ENCODE measurements at regions not wholly inside any gene's neighbourhood (a gene's known extent, or its start where the extent isn't known, plus 50 kb on each side); places are given as distances from the start of the nearest gene placed in this dataset.

DNA sequence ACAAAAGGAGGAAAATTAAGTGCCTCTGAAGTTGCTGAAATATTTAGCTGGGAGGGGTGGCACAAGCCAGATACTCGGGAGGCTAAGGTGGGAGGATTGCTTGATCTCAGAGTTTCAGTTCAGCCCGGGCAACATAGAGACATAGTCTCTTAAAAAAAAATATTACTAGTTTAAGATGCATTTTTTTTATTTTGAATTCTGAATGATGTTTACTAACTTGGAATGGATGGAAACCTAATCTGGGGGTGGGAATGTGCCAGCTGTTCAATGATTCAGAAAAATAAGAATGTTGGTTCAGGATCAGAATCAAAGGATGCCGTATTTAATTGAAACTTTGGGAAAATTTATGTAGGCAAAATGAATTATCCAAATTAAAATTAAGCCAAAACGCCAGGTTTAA is 167.2 kb upstream of the ANK2 start:
- TF ChIP-seq, protein P1, sequence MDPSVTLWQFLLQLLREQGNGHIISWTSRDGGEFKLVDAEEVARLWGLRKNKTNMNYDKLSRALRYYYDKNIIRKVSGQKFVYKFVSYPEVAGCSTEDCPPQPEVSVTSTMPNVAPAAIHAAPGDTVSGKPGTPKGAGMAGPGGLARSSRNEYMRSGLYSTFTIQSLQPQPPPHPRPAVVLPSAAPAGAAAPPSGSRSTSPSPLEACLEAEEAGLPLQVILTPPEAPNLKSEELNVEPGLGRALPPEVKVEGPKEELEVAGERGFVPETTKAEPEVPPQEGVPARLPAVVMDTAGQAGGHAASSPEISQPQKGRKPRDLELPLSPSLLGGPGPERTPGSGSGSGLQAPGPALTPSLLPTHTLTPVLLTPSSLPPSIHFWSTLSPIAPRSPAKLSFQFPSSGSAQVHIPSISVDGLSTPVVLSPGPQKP (IDR thresholded peaks at IDR 0.05; ENCODE audit: borderline replicate concordance, low read depth, low read length), result no peak
- TF ChIP-seq POLR2A (IDR thresholded peaks at IDR 0.05; ENCODE audit: low read depth, low read length), result no peak
- TF ChIP-seq, protein P2, sequence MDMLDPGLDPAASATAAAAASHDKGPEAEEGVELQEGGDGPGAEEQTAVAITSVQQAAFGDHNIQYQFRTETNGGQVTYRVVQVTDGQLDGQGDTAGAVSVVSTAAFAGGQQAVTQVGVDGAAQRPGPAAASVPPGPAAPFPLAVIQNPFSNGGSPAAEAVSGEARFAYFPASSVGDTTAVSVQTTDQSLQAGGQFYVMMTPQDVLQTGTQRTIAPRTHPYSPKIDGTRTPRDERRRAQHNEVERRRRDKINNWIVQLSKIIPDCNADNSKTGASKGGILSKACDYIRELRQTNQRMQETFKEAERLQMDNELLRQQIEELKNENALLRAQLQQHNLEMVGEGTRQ (IDR thresholded peaks at IDR 0.05; ENCODE audit: low read depth, low read length), result no peak
- TF ChIP-seq, protein P3, sequence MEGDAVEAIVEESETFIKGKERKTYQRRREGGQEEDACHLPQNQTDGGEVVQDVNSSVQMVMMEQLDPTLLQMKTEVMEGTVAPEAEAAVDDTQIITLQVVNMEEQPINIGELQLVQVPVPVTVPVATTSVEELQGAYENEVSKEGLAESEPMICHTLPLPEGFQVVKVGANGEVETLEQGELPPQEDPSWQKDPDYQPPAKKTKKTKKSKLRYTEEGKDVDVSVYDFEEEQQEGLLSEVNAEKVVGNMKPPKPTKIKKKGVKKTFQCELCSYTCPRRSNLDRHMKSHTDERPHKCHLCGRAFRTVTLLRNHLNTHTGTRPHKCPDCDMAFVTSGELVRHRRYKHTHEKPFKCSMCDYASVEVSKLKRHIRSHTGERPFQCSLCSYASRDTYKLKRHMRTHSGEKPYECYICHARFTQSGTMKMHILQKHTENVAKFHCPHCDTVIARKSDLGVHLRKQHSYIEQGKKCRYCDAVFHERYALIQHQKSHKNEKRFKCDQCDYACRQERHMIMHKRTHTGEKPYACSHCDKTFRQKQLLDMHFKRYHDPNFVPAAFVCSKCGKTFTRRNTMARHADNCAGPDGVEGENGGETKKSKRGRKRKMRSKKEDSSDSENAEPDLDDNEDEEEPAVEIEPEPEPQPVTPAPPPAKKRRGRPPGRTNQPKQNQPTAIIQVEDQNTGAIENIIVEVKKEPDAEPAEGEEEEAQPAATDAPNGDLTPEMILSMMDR (conservative IDR thresholded peaks at IDR 0.05; ENCODE audit: low read depth, low read length), result no peak

Measured in IMR-90 (cell line).